HepG2 (cell line): ENCODE measurements at regions not wholly inside any gene's neighbourhood (a gene's known extent, or its start where the extent isn't known, plus 50 kb on each side); places are given as distances from the start of the nearest gene placed in this dataset.

ENCODE experiments used
- ATAC-seq: fragments of 200-7000 bp; cut with Tn5 transposase; 3 replicates; pipeline ENCODE4 v1.9.1; 2020; ENCODE audit warnings: mild to moderate bottlenecking, moderate library complexity
- BruUV-seq: library from RNA; stranded (reverse); fragments of 400-500 nt; replicated peaks from 2 replicates; lab custom pipeline; 2021; lab: Mats Ljungman, UMichigan
- CTCF ChIA-PET: fragments of 300-600 bp; formaldehyde crosslinking; extraction: SDS; loops from one replicate; lab custom pipeline; 2021; ENCODE audit warnings: low total read pairs, inconsistent platforms, low intra/inter-chr PET ratio; lab: Yijun Ruan, JAX
- POLR2A ChIA-PET: fragments of 350-600 bp; sonication (Branson Sonifier 250); formaldehyde crosslinking; loops from one replicate; lab custom pipeline; 2020; ENCODE audit warnings: antibody characterized with exemption, inconsistent platforms; lab: Yijun Ruan, JAX
- DNase-seq: peaks from one replicate; pipeline ENCODE4 v3.0.0-alpha.2; 2015; ENCODE audit warnings: low spot score
- FAIRE-seq: peaks from 3 replicates; lab custom pipeline; 2011; peaks lifted over from hg19 to GRCh38; lab: Jason Lieb, UNC
- H2AFZ ChIP-seq: one replicate; pipeline ENCODE4 v1.6.1; 2011; ENCODE audit warnings: low read length, inconsistent platforms
- H3K27ac ChIP-seq: fragments of 300-600 bp; 3 replicates; pipeline ENCODE4 v1.8.0; 2011; ENCODE audit warnings: mixed run types, mild to moderate bottlenecking, mixed read lengths, low read length, inconsistent platforms; ENCODE audit not compliant: insufficient read depth; ENCODE audit errors: extremely low read length
- H3K27me3 ChIP-seq, 2 experiments: fragments of 200-600 bp in 1 of 2; 2 replicates in 1 of 2; 3 replicates in 1 of 2; pipeline versions ENCODE4 v1.6.0 to v1.8.0; 2011; ENCODE audit warnings: low read length in 2 of 2, mild to moderate bottlenecking in 2 of 2, moderate library complexity in 2 of 2, inconsistent platforms in 1 of 2; ENCODE audit not compliant: insufficient read depth in 2 of 2, control insufficient read depth in 1 of 2
- H3K36me3 ChIP-seq, 2 experiments: fragments of 200-600 bp in 1 of 2; replicated peaks in 1 of 2; 2 replicates in 1 of 2; 3 replicates in 1 of 2; pipeline versions ENCODE4 v1.5.1 to v1.8.0; 2011; ENCODE audit warnings: low read length in 2 of 2, inconsistent platforms in 1 of 2; ENCODE audit not compliant: insufficient read depth in 2 of 2, control insufficient read depth in 1 of 2
- H3K4me1 ChIP-seq: 2 replicates; pipeline ENCODE4 v1.5.1; 2012; ENCODE audit warnings: low read length, inconsistent platforms; ENCODE audit not compliant: insufficient read depth
- H3K4me2 ChIP-seq: 2 replicates; pipeline ENCODE4 v1.6.0; 2011; ENCODE audit warnings: low read depth, low read length, inconsistent platforms
- H3K4me3 ChIP-seq, 3 experiments: fragments of 200-600 bp in 1 of 3; sonication (generic), shearing (Covaris generic) in 1 of 3; replicated peaks in 1 of 3; 2 replicates each; pipeline ENCODE4 v1.5.1; 2011 to 2016; ENCODE audit warnings: low read length in 3 of 3, inconsistent platforms in 2 of 3, low read depth in 2 of 3, mild to moderate bottlenecking in 2 of 3, control low read depth in 1 of 3, mixed read lengths in 1 of 3; ENCODE audit not compliant: insufficient read depth in 1 of 3
- H3K79me2 ChIP-seq: one replicate; pipeline ENCODE4 v1.6.1; 2011; ENCODE audit warnings: low read length, inconsistent platforms; ENCODE audit not compliant: insufficient read depth
- H3K9ac ChIP-seq: 2 replicates; pipeline ENCODE4 v1.6.0; 2011; ENCODE audit warnings: mild to moderate bottlenecking, low read depth, low read length, inconsistent platforms; ENCODE audit not compliant: insufficient read depth
- H3K9me3 ChIP-seq: 2 replicates; pipeline ENCODE4 v1.5.1; 2012; ENCODE audit warnings: mild to moderate bottlenecking, low read length
- H4K20me1 ChIP-seq: 2 replicates; pipeline ENCODE4 v1.6.0; 2011; ENCODE audit warnings: inconsistent platforms, mild to moderate bottlenecking, low read length, moderate library complexity; ENCODE audit not compliant: insufficient read depth
- MXD4 ChIP-seq: IDR thresholded peaks from 2 replicates; pipeline ENCODE4 v1.6.1; 2016; ENCODE audit warnings: mild to moderate bottlenecking, missing biosample characterization, missing genetic modification reagents
- PPARG ChIP-seq: conservative IDR thresholded peaks from 2 replicates; pipeline ENCODE4 v1.6.1; 2016; ENCODE audit warnings: missing biosample characterization, missing genetic modification reagents
- TCF7L2 ChIP-seq: IDR thresholded peaks from 2 replicates; pipeline ENCODE4 v1.6.1; 2011; ENCODE audit warnings: mild to moderate bottlenecking, low read depth, low read length, moderate library complexity
- WGBS: methylation state at CpG from one replicate; pipeline ENCODE4 v1.1.6; 2017; ENCODE audit warnings: low lambda C conversion rate; 5-methylcytosine and 5-hydroxymethylcytosine counted together
- in situ Hi-C: cut with HindIII; loops from 2 replicates; pipeline ENCODE4 v1.10.0; 2017; ENCODE audit warnings: low pct_unique_long_range_greater_than_20kb; ENCODE audit not compliant: extremely low pct_ligation_motif_present
- intact Hi-C: fragments of 100-400 bp; cut with micrococcal nuclease; formaldehyde crosslinking; loops from one replicate; pipeline ENCODE4 v1.10.0; 2022; ENCODE audit not compliant: unreplicated experiment
- TF ChIP-seq, protein P1 (sequence below): sonication (generic); formaldehyde crosslinking; IDR thresholded peaks from 2 replicates; pipeline ENCODE4 v1.5.0; 2020; ENCODE audit warnings: mild to moderate bottlenecking, missing genetic modification reagents, borderline replicate concordance

DNA sequence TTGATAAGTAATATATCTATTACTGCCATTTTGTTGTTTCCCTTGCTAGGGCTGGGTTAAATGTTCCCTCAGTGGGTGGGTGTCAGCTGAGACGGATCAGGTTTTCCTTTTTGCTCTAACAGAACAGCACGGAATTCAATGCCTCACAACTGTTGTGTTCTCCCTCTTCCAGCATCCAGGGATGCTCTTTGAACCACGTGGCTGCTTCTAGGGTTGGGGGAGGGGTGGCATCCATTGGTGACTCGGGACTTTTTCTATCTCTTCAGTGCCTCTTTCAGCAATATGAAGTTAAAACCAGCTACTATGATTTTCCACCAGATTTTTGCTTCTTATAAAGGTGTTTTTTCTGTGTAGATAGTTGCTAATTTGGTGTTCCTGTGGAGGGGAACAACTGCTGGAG, 884.9 kb upstream of the FOXG1 start (continued):
- TF ChIP-seq, protein P1, sequence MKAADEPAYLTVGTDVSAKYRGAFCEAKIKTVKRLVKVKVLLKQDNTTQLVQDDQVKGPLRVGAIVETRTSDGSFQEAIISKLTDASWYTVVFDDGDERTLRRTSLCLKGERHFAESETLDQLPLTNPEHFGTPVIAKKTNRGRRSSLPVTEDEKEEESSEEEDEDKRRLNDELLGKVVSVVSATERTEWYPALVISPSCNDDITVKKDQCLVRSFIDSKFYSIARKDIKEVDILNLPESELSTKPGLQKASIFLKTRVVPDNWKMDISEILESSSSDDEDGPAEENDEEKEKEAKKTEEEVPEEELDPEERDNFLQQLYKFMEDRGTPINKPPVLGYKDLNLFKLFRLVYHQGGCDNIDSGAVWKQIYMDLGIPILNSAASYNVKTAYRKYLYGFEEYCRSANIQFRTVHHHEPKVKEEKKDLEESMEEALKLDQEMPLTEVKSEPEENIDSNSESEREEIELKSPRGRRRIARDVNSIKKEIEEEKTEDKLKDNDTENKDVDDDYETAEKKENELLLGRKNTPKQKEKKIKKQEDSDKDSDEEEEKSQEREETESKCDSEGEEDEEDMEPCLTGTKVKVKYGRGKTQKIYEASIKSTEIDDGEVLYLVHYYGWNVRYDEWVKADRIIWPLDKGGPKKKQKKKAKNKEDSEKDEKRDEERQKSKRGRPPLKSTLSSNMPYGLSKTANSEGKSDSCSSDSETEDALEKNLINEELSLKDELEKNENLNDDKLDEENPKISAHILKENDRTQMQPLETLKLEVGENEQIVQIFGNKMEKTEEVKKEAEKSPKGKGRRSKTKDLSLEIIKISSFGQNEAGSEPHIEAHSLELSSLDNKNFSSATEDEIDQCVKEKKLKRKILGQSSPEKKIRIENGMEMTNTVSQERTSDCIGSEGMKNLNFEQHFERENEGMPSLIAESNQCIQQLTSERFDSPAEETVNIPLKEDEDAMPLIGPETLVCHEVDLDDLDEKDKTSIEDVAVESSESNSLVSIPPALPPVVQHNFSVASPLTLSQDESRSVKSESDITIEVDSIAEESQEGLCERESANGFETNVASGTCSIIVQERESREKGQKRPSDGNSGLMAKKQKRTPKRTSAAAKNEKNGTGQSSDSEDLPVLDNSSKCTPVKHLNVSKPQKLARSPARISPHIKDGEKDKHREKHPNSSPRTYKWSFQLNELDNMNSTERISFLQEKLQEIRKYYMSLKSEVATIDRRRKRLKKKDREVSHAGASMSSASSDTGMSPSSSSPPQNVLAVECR (CRISPR knock-in tag), result no peak

DNA sequence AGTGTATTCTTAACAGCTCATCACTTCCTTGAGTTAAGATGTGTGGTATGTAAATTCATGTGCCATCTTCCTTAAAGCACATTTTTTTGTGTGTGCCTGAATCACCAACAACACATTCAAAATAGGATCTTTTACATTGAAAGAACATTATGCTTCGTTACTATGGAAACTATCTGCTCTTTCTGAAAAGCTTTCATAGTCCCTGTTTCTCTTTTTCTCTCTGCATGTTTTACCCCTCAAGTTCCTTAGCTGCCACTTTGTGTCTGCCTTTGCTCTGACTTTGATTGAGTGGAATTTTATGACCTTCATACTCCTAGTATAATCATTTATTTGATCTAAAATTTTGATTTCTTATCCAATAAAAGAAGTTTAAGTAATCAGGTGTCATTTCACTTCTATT, 880.3 kb upstream of the FOXG1 start:
- no TSS peak for BruUV-seq
- in situ Hi-C loops, result no loop called here
- intact Hi-C loops, result no loop called here
- H3K36me3 ChIP-seq, result no peaks in the 10 kb centered on the region
- no peak overlapping the region; a peak in 1 of 6 replicates for H3K4me3 ChIP-seq
- DNase-seq, result no peak
- ChIA-PET CTCF (no interaction called here), POLR2A (no interaction called here)
- 3% methylated on average over 1 of the region's 1 CpG for WGBS
- no peaks in the 10 kb centered on the region for H3K4me1 ChIP-seq
- no peak overlapping the region for H2AFZ ChIP-seq
- TF ChIP-seq PPARG (no peak), MXD4 (CRISPR knock-in tag) (no peak), TCF7L2 (no peak)
- H3K9me3 ChIP-seq, result peaks cover 100% of the 10 kb centered on the region
- no peak for FAIRE-seq
- no peak overlapping the region for H3K4me2 ChIP-seq
- no peak overlapping the region for H3K27ac ChIP-seq
- no peaks in the 10 kb centered on the region for H3K27me3 ChIP-seq
- no peaks in the 10 kb centered on the region for H3K79me2 ChIP-seq
- no peak for ATAC-seq
- H4K20me1 ChIP-seq, result no peaks in the 10 kb centered on the region
- no peak overlapping the region for H3K9ac ChIP-seq
